ENCODE measurements at regions not wholly inside any gene's neighbourhood (a gene's known extent, or its start where the extent isn't known, plus 50 kb on each side); places are given as distances from the start of the nearest gene placed in this dataset.

GRCh38 chr9:82327641-82328040, 339.1 kb downstream of the SPATA31D1 start:
- DNase-seq (ENCODE audit: low read depth) = no peak
- H3K4me3 ChIP-seq (ENCODE audit: low read length) = no peak overlapping the region
- no peak for TF ChIP-seq CTCF (conservative IDR thresholded peaks at IDR 0.05; ENCODE audit: low read depth, low read length)

DNA sequence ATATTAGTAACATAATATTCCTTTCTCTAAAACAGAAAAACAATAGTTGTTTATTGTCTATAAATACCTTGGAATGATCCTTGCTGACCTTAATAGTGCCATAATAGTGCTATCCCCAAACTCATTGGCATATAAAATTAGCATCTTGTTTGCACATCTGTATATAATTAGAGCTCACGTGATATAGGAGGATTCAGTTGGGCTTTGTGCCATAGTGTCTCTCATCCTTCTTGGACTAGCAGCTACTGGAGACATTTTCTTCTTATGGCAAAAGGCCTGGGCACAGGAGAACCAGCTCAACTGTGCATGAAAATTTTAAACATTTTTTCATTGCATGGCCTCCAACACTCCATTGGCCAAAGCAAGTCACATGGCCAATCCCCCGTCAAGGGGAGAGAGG, 342.5 kb downstream of the SPATA31D1 start:
- no peak for TF ChIP-seq CTCF (conservative IDR thresholded peaks at IDR 0.05; ENCODE audit: low read depth, low read length)
- no peak for DNase-seq (ENCODE audit: low read depth)
- no peak overlapping the region for H3K4me3 ChIP-seq (ENCODE audit: low read length)

GRCh38 chr9:82332018-82332773, 343.6 kb downstream of the SPATA31D1 start:
- DNase-seq (ENCODE audit: low read depth) = no peak
- no peak for TF ChIP-seq CTCF (conservative IDR thresholded peaks at IDR 0.05; ENCODE audit: low read depth, low read length)
- H3K4me3 ChIP-seq (ENCODE audit: low read length) = no peak overlapping the region

DNA sequence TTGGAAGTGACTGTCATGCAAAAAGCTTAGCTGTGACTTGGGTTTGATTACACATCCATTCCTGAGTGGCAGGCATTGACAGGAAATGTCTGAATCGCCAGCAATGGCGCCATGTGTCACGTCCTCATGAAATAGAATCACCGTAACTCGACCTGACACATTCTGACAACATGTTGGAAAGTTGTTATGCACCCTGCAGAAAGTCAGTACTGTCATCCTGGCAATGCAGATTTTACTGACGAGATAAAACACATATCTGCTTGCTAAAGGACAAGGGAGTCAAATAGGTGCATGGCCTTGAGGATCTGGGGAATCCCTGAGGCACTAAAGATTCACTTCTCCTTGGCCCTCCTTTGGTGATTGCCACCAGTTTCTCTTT, 344.2 kb downstream of the SPATA31D1 start:
- no peak overlapping the region for H3K4me3 ChIP-seq (ENCODE audit: low read length)
- no peak for DNase-seq (ENCODE audit: low read depth)
- no peak for TF ChIP-seq CTCF (conservative IDR thresholded peaks at IDR 0.05; ENCODE audit: low read depth, low read length)

- no peak for TF ChIP-seq CTCF (conservative IDR thresholded peaks at IDR 0.05; ENCODE audit: low read depth, low read length)
- H3K4me3 ChIP-seq (ENCODE audit: low read length) = no peak overlapping the region
- no peak for DNase-seq (ENCODE audit: low read depth)
Observed at GRCh38 chr9:82333671-82334070, 345.1 kb downstream of the SPATA31D1 start.

DNA sequence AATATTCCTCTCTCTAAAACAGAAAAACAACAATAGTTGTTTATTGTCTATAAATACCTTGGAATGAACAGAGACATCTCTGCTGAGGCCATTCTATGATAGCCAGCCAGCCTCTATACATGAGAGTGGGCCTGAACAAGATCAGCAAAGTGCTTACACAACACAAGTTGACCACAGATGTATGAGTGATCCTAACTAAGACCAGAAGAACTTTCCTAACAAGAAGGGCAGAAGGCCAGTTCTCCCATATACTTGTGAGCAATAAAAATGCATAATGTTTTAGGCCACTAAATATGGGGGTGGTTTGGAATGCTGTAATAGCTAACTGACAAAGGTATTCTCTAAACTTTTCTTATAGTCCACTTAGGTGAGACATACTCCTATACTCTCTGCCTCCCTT, 345.7 kb downstream of the SPATA31D1 start:
- no peak overlapping the region for H3K4me3 ChIP-seq (ENCODE audit: low read length)
- TF ChIP-seq CTCF (conservative IDR thresholded peaks at IDR 0.05; ENCODE audit: low read depth, low read length) = no peak
- no peak for DNase-seq (ENCODE audit: low read depth)

- no peak overlapping the region for H3K4me3 ChIP-seq (ENCODE audit: low read length)
- no peak for TF ChIP-seq CTCF (conservative IDR thresholded peaks at IDR 0.05; ENCODE audit: low read depth, low read length)
- no peak for DNase-seq (ENCODE audit: low read depth)
Observed at GRCh38 chr9:82337351-82337750, 348.8 kb downstream of the SPATA31D1 start.
